H1 (cell line): ENCODE measurements at regions not wholly inside any gene's neighbourhood (a gene's known extent, or its start where the extent isn't known, plus 50 kb on each side); places are given as distances from the start of the nearest gene placed in this dataset.

Experiments used
- CTCF ChIA-PET: fragments of 300-600 bp; sonication (Branson Sonifier 250); formaldehyde crosslinking; loops from one replicate; lab custom pipeline; 2021; ENCODE audit not compliant: partially characterized antibody; lab: Charles Lee
- POLR2A ChIA-PET: fragments of 300-600 bp; sonication (Branson Sonifier 250); formaldehyde crosslinking; loops from one replicate; lab custom pipeline; 2021; ENCODE audit warnings: inconsistent platforms; ENCODE audit not compliant: partially characterized antibody; lab: Charles Lee
- DNase-seq, 2 experiments: peaks; one replicate each; pipeline versions ENCODE4 v3.0.0 to v3.0.0-alpha.2; 2010 to 2022; ENCODE audit warnings: low spot score in 2 of 2, low read depth in 1 of 2, mixed read lengths in 1 of 2
- FAIRE-seq: peaks from 2 replicates; lab custom pipeline; 2011; peaks lifted over from hg19 to GRCh38; lab: Jason Lieb, UNC
- H2AFZ ChIP-seq: 2 replicates; pipeline ENCODE4 v1.8.1; 2012; ENCODE audit warnings: low read length, inconsistent platforms
- H2AK5ac ChIP-seq: 2 replicates; pipeline ENCODE4 v1.6.1; 2013; ENCODE audit warnings: low read depth, low read length
- H2BK120ac ChIP-seq: replicated peaks from 2 replicates; pipeline ENCODE3; 2013; ENCODE audit warnings: low read depth, low read length, inconsistent platforms
- H2BK12ac ChIP-seq: 2 replicates; pipeline ENCODE4 v1.6.1; 2013; ENCODE audit warnings: low read depth, low read length
- H2BK15ac ChIP-seq: 2 replicates; pipeline ENCODE4 v1.6.1; 2013; ENCODE audit warnings: low read length
- H2BK20ac ChIP-seq: 2 replicates; pipeline ENCODE4 v1.6.1; 2013; ENCODE audit warnings: low read length
- H2BK5ac ChIP-seq: 2 replicates; pipeline ENCODE4 v1.6.1; 2013; ENCODE audit warnings: low read depth, low read length
- H3K14ac ChIP-seq: 2 replicates; pipeline ENCODE4 v1.6.1; 2013; ENCODE audit warnings: inconsistent platforms; ENCODE audit not compliant: insufficient read length
- H3K18ac ChIP-seq: 2 replicates; pipeline ENCODE4 v1.6.1; 2013; ENCODE audit warnings: low read length; ENCODE audit errors: extremely low read depth
- H3K23ac ChIP-seq: 2 replicates; pipeline ENCODE4 v1.6.1; 2013; ENCODE audit warnings: inconsistent platforms; ENCODE audit not compliant: insufficient read length
- H3K23me2 ChIP-seq: 2 replicates; pipeline ENCODE4 v1.6.1; 2013; ENCODE audit warnings: low read depth, low read length
- H3K27ac ChIP-seq: 2 replicates; pipeline ENCODE4 v1.6.1; 2011; ENCODE audit warnings: low read depth, low read length, inconsistent platforms
- H3K27me3 ChIP-seq, 4 experiments: replicated peaks in 1 of 4; 1 replicate in 1 of 4; 2 replicates in 3 of 4; pipeline versions ENCODE4 v1.6.1 to v1.8.1; 2011 to 2013; ENCODE audit warnings: low read length in 3 of 4, mild to moderate bottlenecking in 3 of 4, inconsistent platforms in 2 of 4, mixed read lengths in 2 of 4, moderate library complexity in 1 of 4; ENCODE audit not compliant: control insufficient read depth in 3 of 4, insufficient read depth in 3 of 4; ENCODE audit errors: extremely low read depth in 1 of 4
- H3K36me3 ChIP-seq, 4 experiments: 2 replicates each; pipeline versions ENCODE4 v1.6.1 to v1.8.1; 2011 to 2013; ENCODE audit warnings: mild to moderate bottlenecking in 4 of 4, low read length in 3 of 4, moderate library complexity in 2 of 4, control low read depth in 1 of 4, inconsistent platforms in 1 of 4; ENCODE audit not compliant: insufficient read depth in 4 of 4, control insufficient read depth in 2 of 4
- H3K4ac ChIP-seq: replicated peaks from 2 replicates; pipeline ENCODE3; 2013; ENCODE audit warnings: low read length, low read depth, mixed read lengths, inconsistent platforms; ENCODE audit not compliant: insufficient read length
- H3K4me1 ChIP-seq, 4 experiments: replicated peaks in 1 of 4; 1 replicate in 1 of 4; 2 replicates in 3 of 4; pipeline versions ENCODE4 v1.6.1 to v1.8.1; 2011 to 2013; ENCODE audit warnings: low read length in 3 of 4, inconsistent platforms in 2 of 4, mixed read lengths in 1 of 4; ENCODE audit not compliant: insufficient read depth in 4 of 4, control insufficient read depth in 3 of 4
- H3K4me2 ChIP-seq, 2 experiments: 2 replicates each; pipeline versions ENCODE4 v1.6.1 to v1.8.1; 2011 to 2013; ENCODE audit warnings: low read depth in 2 of 2, low read length in 2 of 2, control low read depth in 1 of 2, inconsistent platforms in 1 of 2, mild to moderate bottlenecking in 1 of 2; ENCODE audit not compliant: insufficient read depth in 1 of 2
- H3K4me3 ChIP-seq, 4 experiments: fragments of 200-600, 300-600 bp in 1 of 4; sonication (generic), shearing (Covaris generic), sonication (Bioruptor Twin) in 1 of 4; 2 replicates each; pipeline versions ENCODE4 v1.5.1 to v1.8.1; 2011 to 2016; ENCODE audit warnings: low read length in 4 of 4, low read depth in 3 of 4, control low read depth in 2 of 4, inconsistent platforms in 2 of 4, mild to moderate bottlenecking in 2 of 4, mixed read lengths in 1 of 4, moderate library complexity in 1 of 4; ENCODE audit not compliant: insufficient read depth in 2 of 4; ENCODE audit errors: extremely low read depth in 1 of 4
- H3K56ac ChIP-seq: replicated peaks from 2 replicates; pipeline ENCODE3; 2013; ENCODE audit warnings: low read depth, mild to moderate bottlenecking, mixed read lengths, low read length, inconsistent platforms; ENCODE audit not compliant: insufficient read length
- H3K79me1 ChIP-seq: 2 replicates; pipeline ENCODE4 v1.6.1; 2013; ENCODE audit warnings: low read depth, low read length, control low read depth
- H3K79me2 ChIP-seq, 2 experiments: 2 replicates each; pipeline versions ENCODE4 v1.6.1 to v1.8.1; 2012 to 2013; ENCODE audit warnings: low read length in 2 of 2, mild to moderate bottlenecking in 2 of 2, inconsistent platforms in 1 of 2; ENCODE audit not compliant: insufficient read depth in 2 of 2, control insufficient read depth in 1 of 2
- H3K9ac ChIP-seq, 4 experiments: replicated peaks in 1 of 4; 1 replicate in 1 of 4; 2 replicates in 3 of 4; pipeline versions ENCODE4 v1.6.1 to v1.8.1; 2011 to 2013; ENCODE audit warnings: low read depth in 3 of 4, low read length in 3 of 4, control low read depth in 2 of 4, mild to moderate bottlenecking in 2 of 4, moderate library complexity in 2 of 4, inconsistent platforms in 1 of 4; ENCODE audit errors: extremely low read depth in 1 of 4
- H3K9me3 ChIP-seq, 2 experiments: 2 replicates each; pipeline versions ENCODE4 v1.6.1 to v1.8.1; 2012 to 2013; ENCODE audit warnings: mild to moderate bottlenecking in 2 of 2, moderate library complexity in 2 of 2, control low read depth in 1 of 2, inconsistent platforms in 1 of 2, low read depth in 1 of 2, low read length in 1 of 2, mixed read lengths in 1 of 2; ENCODE audit not compliant: insufficient read depth in 2 of 2
- H4K20me1 ChIP-seq, 2 experiments: replicated peaks in 1 of 2; 2 replicates each; pipeline versions ENCODE3 to v1.8.1; 2011 to 2013; ENCODE audit warnings: inconsistent platforms in 2 of 2, low read length in 2 of 2, mild to moderate bottlenecking in 1 of 2; ENCODE audit not compliant: insufficient read depth in 2 of 2, control insufficient read depth in 1 of 2
- H4K5ac ChIP-seq: 2 replicates; pipeline ENCODE4 v1.6.1; 2013; ENCODE audit warnings: low read length, low read depth, mixed read lengths, inconsistent platforms; ENCODE audit not compliant: insufficient read length
- H4K8ac ChIP-seq: 2 replicates; pipeline ENCODE4 v1.8.0; 2013; ENCODE audit warnings: mild to moderate bottlenecking, moderate library complexity, low read length, inconsistent platforms; ENCODE audit not compliant: insufficient read depth; ENCODE audit errors: extremely low read depth
- H4K91ac ChIP-seq: replicated peaks from 2 replicates; pipeline ENCODE3; 2013; ENCODE audit warnings: low read length, mixed read lengths, inconsistent platforms; ENCODE audit not compliant: insufficient read length
- CHD1 ChIP-seq: IDR thresholded peaks from 2 replicates; pipeline ENCODE4 v1.6.1; 2012; ENCODE audit warnings: low read depth, low read length, improper control_type of control experiment
- CHD2 ChIP-seq: IDR thresholded peaks from 2 replicates; pipeline ENCODE4 v1.6.1; 2012; ENCODE audit warnings: low read length, improper control_type of control experiment
- GTF2F1 ChIP-seq: IDR thresholded peaks from 2 replicates; pipeline ENCODE4 v1.6.1; 2012; ENCODE audit warnings: low read depth, low read length, improper control_type of control experiment, borderline replicate concordance
- KDM1A ChIP-seq: fragments of 200-600, 300-600 bp; sonication (generic); IDR thresholded peaks from 2 replicates; pipeline ENCODE4 v1.7.1; 2016; ENCODE audit warnings: mild to moderate bottlenecking, low read length, borderline replicate concordance
- KDM5A ChIP-seq: fragments of 200-600 bp; IDR thresholded peaks from 2 replicates; pipeline ENCODE4 v1.7.1; 2012; ENCODE audit warnings: mild to moderate bottlenecking, low read length, inconsistent platforms, mixed read lengths
- RNF2 ChIP-seq: fragments of 200-900, 300-1000 bp; sonication (generic); IDR thresholded peaks from 2 replicates; pipeline ENCODE4 v1.7.1; 2016; ENCODE audit warnings: borderline replicate concordance, low read depth, mild to moderate bottlenecking, antibody characterized with exemption, low read length; ENCODE audit not compliant: poor library complexity, severe bottlenecking; ENCODE audit errors: missing control alignments
- SAP30 ChIP-seq: fragments of 300-600 bp; sonication (generic); IDR thresholded peaks from 2 replicates; pipeline ENCODE4 v1.7.1; 2012; ENCODE audit warnings: low read length, moderate library complexity, mild to moderate bottlenecking, inconsistent platforms; ENCODE audit not compliant: insufficient read depth, insufficient replicate concordance
- SIRT6 ChIP-seq: IDR thresholded peaks from one replicate; pipeline ENCODE4 v1.7.1; 2012; ENCODE audit warnings: low read length, inconsistent platforms
- WGBS, 2 experiments: shearing (Covaris generic) in 1 of 2; methylation state at CpG; one replicate each; pipeline versions ENCODE4 v1.1.6 to v1.1.7; 2013 to 2015; ENCODE audit warnings: low lambda C conversion rate in 2 of 2, mixed read lengths in 2 of 2, inconsistent platforms in 1 of 2, low coverage in 1 of 2, missing lambda C conversion rate in 1 of 2; ENCODE audit not compliant: insufficient replicate concordance in 2 of 2, insufficient coverage in 1 of 2, insufficient read length in 1 of 2; ENCODE audit errors: extremely low coverage in 1 of 2, missing lambda C conversion rate in 1 of 2; 5-methylcytosine and 5-hydroxymethylcytosine counted together
- TF ChIP-seq, protein P1 (sequence below): IDR thresholded peaks from 2 replicates; pipeline ENCODE4 v1.6.1; 2012; ENCODE audit warnings: low read length, inconsistent platforms
- TF ChIP-seq, protein P2 (sequence below), 3 experiments: IDR thresholded peaks; 1 replicate in 2 of 3; 2 replicates in 1 of 3; pipeline versions ENCODE4 v1.5.1 to v1.6.1; 2011; ENCODE audit warnings: low read length in 3 of 3, mild to moderate bottlenecking in 3 of 3, inconsistent platforms in 2 of 3, low read depth in 1 of 3, moderate library complexity in 1 of 3; ENCODE audit not compliant: insufficient read depth in 1 of 3; ENCODE audit errors: control extremely low read depth in 1 of 3

DNA sequence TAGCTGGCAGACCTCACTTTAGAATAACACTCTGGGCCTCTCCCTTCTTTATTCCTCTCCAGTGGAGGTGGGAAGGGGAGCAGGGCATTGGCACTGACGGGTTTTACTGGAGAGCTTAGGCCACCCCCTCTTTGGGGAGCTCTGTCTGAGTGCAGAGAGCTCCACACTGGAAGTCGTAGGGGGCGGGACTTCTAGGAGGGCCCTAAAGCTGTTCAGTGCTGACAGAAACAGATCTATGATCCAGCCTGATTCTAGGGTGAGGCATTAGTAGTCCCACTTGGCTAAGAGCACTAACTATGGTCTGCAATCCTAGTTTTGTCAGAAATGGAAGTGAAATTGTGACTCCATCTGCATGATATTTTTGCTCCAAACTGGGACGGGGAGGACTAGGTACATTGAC, 138.7 kb downstream of the MIS18A start:
- FAIRE-seq = no peak
- no peak overlapping the region for H2BK120ac ChIP-seq

More for the DNA sequence above, 138.7 kb downstream of the MIS18A start:
- H3K18ac ChIP-seq = no peak overlapping the region
- no peak overlapping the region for H4K91ac ChIP-seq
- no peak overlapping the region for H3K4me3 ChIP-seq
- H4K20me1 ChIP-seq = no peaks in the 10 kb centered on the region
- H2BK15ac ChIP-seq = no peak overlapping the region
- H2BK12ac ChIP-seq = no peak overlapping the region
- no peak overlapping the region for H3K4ac ChIP-seq
- H3K27ac ChIP-seq = no peak overlapping the region
- H3K23ac ChIP-seq = no peak overlapping the region
- no peak overlapping the region for H2BK5ac ChIP-seq
- no peak for TF ChIP-seq CHD2
- TF ChIP-seq CHD1 = no peak
- TF ChIP-seq RNF2 = no peak
- TF ChIP-seq GTF2F1 = no peak
- TF ChIP-seq SAP30 = no peak
- TF ChIP-seq KDM1A = no peak
- no peak for TF ChIP-seq KDM5A
- TF ChIP-seq, protein P1, sequence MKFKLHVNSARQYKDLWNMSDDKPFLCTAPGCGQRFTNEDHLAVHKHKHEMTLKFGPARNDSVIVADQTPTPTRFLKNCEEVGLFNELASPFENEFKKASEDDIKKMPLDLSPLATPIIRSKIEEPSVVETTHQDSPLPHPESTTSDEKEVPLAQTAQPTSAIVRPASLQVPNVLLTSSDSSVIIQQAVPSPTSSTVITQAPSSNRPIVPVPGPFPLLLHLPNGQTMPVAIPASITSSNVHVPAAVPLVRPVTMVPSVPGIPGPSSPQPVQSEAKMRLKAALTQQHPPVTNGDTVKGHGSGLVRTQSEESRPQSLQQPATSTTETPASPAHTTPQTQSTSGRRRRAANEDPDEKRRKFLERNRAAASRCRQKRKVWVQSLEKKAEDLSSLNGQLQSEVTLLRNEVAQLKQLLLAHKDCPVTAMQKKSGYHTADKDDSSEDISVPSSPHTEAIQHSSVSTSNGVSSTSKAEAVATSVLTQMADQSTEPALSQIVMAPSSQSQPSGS = no peak
- TF ChIP-seq SIRT6 = no peak
- TF ChIP-seq, protein P2, sequence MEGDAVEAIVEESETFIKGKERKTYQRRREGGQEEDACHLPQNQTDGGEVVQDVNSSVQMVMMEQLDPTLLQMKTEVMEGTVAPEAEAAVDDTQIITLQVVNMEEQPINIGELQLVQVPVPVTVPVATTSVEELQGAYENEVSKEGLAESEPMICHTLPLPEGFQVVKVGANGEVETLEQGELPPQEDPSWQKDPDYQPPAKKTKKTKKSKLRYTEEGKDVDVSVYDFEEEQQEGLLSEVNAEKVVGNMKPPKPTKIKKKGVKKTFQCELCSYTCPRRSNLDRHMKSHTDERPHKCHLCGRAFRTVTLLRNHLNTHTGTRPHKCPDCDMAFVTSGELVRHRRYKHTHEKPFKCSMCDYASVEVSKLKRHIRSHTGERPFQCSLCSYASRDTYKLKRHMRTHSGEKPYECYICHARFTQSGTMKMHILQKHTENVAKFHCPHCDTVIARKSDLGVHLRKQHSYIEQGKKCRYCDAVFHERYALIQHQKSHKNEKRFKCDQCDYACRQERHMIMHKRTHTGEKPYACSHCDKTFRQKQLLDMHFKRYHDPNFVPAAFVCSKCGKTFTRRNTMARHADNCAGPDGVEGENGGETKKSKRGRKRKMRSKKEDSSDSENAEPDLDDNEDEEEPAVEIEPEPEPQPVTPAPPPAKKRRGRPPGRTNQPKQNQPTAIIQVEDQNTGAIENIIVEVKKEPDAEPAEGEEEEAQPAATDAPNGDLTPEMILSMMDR (IDR thresholded peaks at IDR 0.05; ENCODE audit: control extremely low read depth in 1 of 3, insufficient read depth in 1 of 3, low read depth in 1 of 3, low read length in 3 of 3) = no peak
- TF ChIP-seq, all 59 proteins: peak for 0
- Histone ChIP-seq H3K4me2 (no peak overlapping the region), H3K27me3 (no peaks in the 10 kb centered on the region), H4K5ac (no peak overlapping the region), H3K79me1 (no peaks in the 10 kb centered on the region), H3K14ac (no peak overlapping the region), H2BK20ac (no peak overlapping the region), H3K79me2 (no peaks in the 10 kb centered on the region), H4K8ac (no peak overlapping the region), H3K9ac (no peak overlapping the region), H3K4me1 (no peaks in the 10 kb centered on the region), H3K56ac (no peak overlapping the region), H3K36me3 (no peaks in the 10 kb centered on the region), H3K9me3 (0 out of 4 replicates have a peak, but pooled peaks cover 0 to 3% of the 10 kb centered on the region in 2 experiments), H2AK5ac (no peak overlapping the region), H2AFZ (no peak overlapping the region), H3K23me2 (no peaks in the 10 kb centered on the region)
- WGBS, 2 experiments = 81% methylated on average over 4 of the region's 4 CpGs; no CpG with 5 or more reads in 1 of the 2 experiments
- no peak for DNase-seq
- ChIA-PET CTCF (interaction anchor here (0.6 to 1.3 kb wide), 3 partner anchors 118 to 517 kb away, joined by 3 read pairs; no protein-coding TSS in a partner anchor), POLR2A (no interaction called here)
